NCI-H2196 (cell line): ENCODE measurements at regions not wholly inside any gene's neighbourhood (a gene's known extent, or its start where the extent isn't known, plus 50 kb on each side); places are given as distances from the start of the nearest gene placed in this dataset.
"Not testable (repeated sequence)": the region's sequence is repeated elsewhere in the genome, so short reads cannot be mapped to it uniquely, and the experiment has no call there.

Experiments
- DNase-seq: peaks from one replicate; lab custom pipeline; 2025; ENCODE audit not compliant: unreplicated experiment; lab: John Stamatoyannopoulos, UW

GRCh38 chr17:70426752-70427151, 257.4 kb downstream of the KCNJ2 start:
- no peak for DNase-seq

GRCh38 chr17:70434536-70435490, 265.5 kb downstream of the KCNJ2 start:
- DNase-seq: no peak

GRCh38 chr17:70437656-70438055, 268.3 kb downstream of the KCNJ2 start:
- DNase-seq: no peak

- DNase-seq: no peak
These were observed 277.1 kb downstream of the KCNJ2 start for GRCh38 chr17:70446446-70446845.

- no peak for DNase-seq
These were observed 278.3 kb downstream of the KCNJ2 start for GRCh38 chr17:70447588-70447987.

- not testable (repeated sequence) for DNase-seq
These were observed 283.7 kb downstream of the KCNJ2 start for GRCh38 chr17:70453075-70453474.

- no peak for DNase-seq
These were observed 285.0 kb downstream of the KCNJ2 start for GRCh38 chr17:70454377-70454776.

GRCh38 chr17:70454908-70455307, 285.6 kb downstream of the KCNJ2 start:
- DNase-seq: no peak

- no peak for DNase-seq
These were observed 295.7 kb downstream of the KCNJ2 start for GRCh38 chr17:70464995-70465394.

GRCh38 chr17:70468661-70469060, 299.3 kb downstream of the KCNJ2 start:
- DNase-seq: no peak

- DNase-seq: no peak
These were observed 303.7 kb downstream of the KCNJ2 start for GRCh38 chr17:70473049-70473448.

- DNase-seq: no peak
These were observed 307.0 kb downstream of the KCNJ2 start for GRCh38 chr17:70476368-70476767.

- DNase-seq: no peak
These were observed 309.6 kb downstream of the KCNJ2 start for GRCh38 chr17:70478902-70479301.

- no peak for DNase-seq
These were observed 310.4 kb downstream of the KCNJ2 start for GRCh38 chr17:70479779-70480178.

GRCh38 chr17:70483624-70484023, 314.3 kb downstream of the KCNJ2 start:
- DNase-seq: no peak

- no peak for DNase-seq
These were observed 314.7 kb downstream of the KCNJ2 start for GRCh38 chr17:70484050-70484449.

- DNase-seq: no peak
These were observed 315.2 kb downstream of the KCNJ2 start for GRCh38 chr17:70484496-70484895.

- no peak for DNase-seq
These were observed 323.0 kb downstream of the KCNJ2 start for GRCh38 chr17:70492368-70492767.

- no peak for DNase-seq
These were observed 324.0 kb downstream of the KCNJ2 start for GRCh38 chr17:70493277-70493874.

GRCh38 chr17:70498631-70499030, 329.3 kb downstream of the KCNJ2 start:
- no peak for DNase-seq

GRCh38 chr17:70499067-70499786, 329.9 kb downstream of the KCNJ2 start:
- no peak for DNase-seq

GRCh38 chr17:70503449-70503848, 334.1 kb downstream of the KCNJ2 start:
- no peak for DNase-seq
